ENCODE measurements at regions not wholly inside any gene's neighbourhood (a gene's known extent, or its start where the extent isn't known, plus 50 kb on each side); places are given as distances from the start of the nearest gene placed in this dataset.

- TF ChIP-seq POLR2A (IDR thresholded peaks at IDR 0.05) = no peak
- TF ChIP-seq CTCF (IDR thresholded peaks at IDR 0.05) = no peak
- TF ChIP-seq POLR2AphosphoS5 (IDR thresholded peaks at IDR 0.05) = no peak
Measured at GRCh38 chr5:152084476-152084875, 159.8 kb upstream of the GLRA1 start.
